Karpas-422 (cell line): ENCODE measurements at regions not wholly inside any gene's neighbourhood (a gene's known extent, or its start where the extent isn't known, plus 50 kb on each side); places are given as distances from the start of the nearest gene placed in this dataset.
"Not testable (repeated sequence)": the region's sequence is repeated elsewhere in the genome, so short reads cannot be mapped to it uniquely, and the experiment has no call there.

Experiments used
- DNase-seq: peaks from one replicate; pipeline ENCODE4 v3.0.0-alpha.2; 2015
- H2AFZ ChIP-seq: fragments of 200-600 bp; sonication (generic); 2 replicates; pipeline ENCODE4 v1.6.1; 2014; ENCODE audit warnings: antibody characterized with exemption, low read length, mixed read lengths
- H3K27ac ChIP-seq: fragments of 200-600 bp; sonication (generic); 2 replicates; pipeline ENCODE4 v1.5.1; 2014; ENCODE audit warnings: mild to moderate bottlenecking, low read length, moderate library complexity
- H3K27me3 ChIP-seq: fragments of 200-600 bp; sonication (generic); 2 replicates; pipeline ENCODE4 v1.6.1; 2014; ENCODE audit warnings: low read length, mixed read lengths
- H3K36me3 ChIP-seq: fragments of 200-600 bp; sonication (generic); 2 replicates; pipeline ENCODE4 v1.6.1; 2014; ENCODE audit warnings: low read length, mixed read lengths; ENCODE audit not compliant: insufficient read depth
- H3K4me1 ChIP-seq: fragments of 200-600 bp; sonication (generic); 2 replicates; pipeline ENCODE4 v1.6.1; 2014; ENCODE audit warnings: mild to moderate bottlenecking, low read length, mixed read lengths
- H3K4me2 ChIP-seq: fragments of 200-600 bp; sonication (generic); 2 replicates; pipeline ENCODE4 v1.6.1; 2014; ENCODE audit warnings: low read length, low read depth, mild to moderate bottlenecking; ENCODE audit not compliant: poor library complexity, severe bottlenecking
- H3K4me3 ChIP-seq: fragments of 200-600 bp; sonication (generic); 2 replicates; pipeline ENCODE4 v1.5.1; 2014; ENCODE audit warnings: mild to moderate bottlenecking, antibody characterized with exemption, low read length, mixed read lengths
- H3K79me2 ChIP-seq: fragments of 200-600 bp; sonication (generic); 2 replicates; pipeline ENCODE4 v1.6.1; 2014; ENCODE audit warnings: mild to moderate bottlenecking, low read length, mixed read lengths
- H3K9ac ChIP-seq: fragments of 200-600 bp; sonication (generic); 2 replicates; pipeline ENCODE4 v1.6.0; 2014; ENCODE audit warnings: low read length
- H3K9me2 ChIP-seq: fragments of 200-600 bp; sonication (generic), shearing (Covaris generic); replicated peaks from 2 replicates; pipeline ENCODE4 v1.6.0; 2014; ENCODE audit warnings: mild to moderate bottlenecking, low read length, moderate library complexity; ENCODE audit not compliant: insufficient read depth
- H3K9me3 ChIP-seq: fragments of 300-700, 200-600 bp; sonication (generic); 2 replicates; pipeline ENCODE4 v1.6.1; 2014; ENCODE audit warnings: low read length, mixed read lengths
- H4K20me1 ChIP-seq: fragments of 200-600 bp; sonication (generic); 2 replicates; pipeline ENCODE4 v1.6.1; 2014; ENCODE audit warnings: mild to moderate bottlenecking, antibody characterized with exemption, low read length, low read depth; ENCODE audit not compliant: insufficient read depth

- H3K27me3 ChIP-seq, H3K9me2 ChIP-seq, H3K27ac ChIP-seq, H3K4me2 ChIP-seq, H3K4me1 ChIP-seq, H3K9ac ChIP-seq, H3K36me3 ChIP-seq, H3K4me3 ChIP-seq, H3K79me2 ChIP-seq, H2AFZ ChIP-seq, H4K20me1 ChIP-seq, DNase-seq, H3K9me3 ChIP-seq: not testable (repeated sequence)
Measured at GRCh38 chr10:4394455-4394854, 431.6 kb upstream of the AKR1E2 start.

- no peak overlapping the region for H3K27ac ChIP-seq
- no peak for DNase-seq
Measured at GRCh38 chr10:4391683-4392082, 434.3 kb upstream of the AKR1E2 start.

GRCh38 chr10:4390219-4390618 is 435.8 kb upstream of the AKR1E2 start:
- Histone ChIP-seq H3K9me3 (no peaks in the 10 kb centered on the region), H3K4me1 (no peaks in the 10 kb centered on the region), H3K4me3 (no peak overlapping the region), H3K79me2 (no peaks in the 10 kb centered on the region), H3K27ac (no peak overlapping the region), H3K4me2 (no peak overlapping the region), H3K9ac (no peak overlapping the region), H3K9me2 (no peaks in the 10 kb centered on the region; the same call in none of the 2 replicates), H3K27me3 (no peaks in the 10 kb centered on the region), H3K36me3 (no peaks in the 10 kb centered on the region), H2AFZ (no peak overlapping the region), H4K20me1 (no peaks in the 10 kb centered on the region)
- DNase-seq = no peak

More at GRCh38 chr10:4391683-4392082, 434.3 kb upstream of the AKR1E2 start:
- Histone ChIP-seq H3K4me3 (no peak overlapping the region), H4K20me1 (no peaks in the 10 kb centered on the region), H2AFZ (no peak overlapping the region), H3K9ac (no peak overlapping the region), H3K36me3 (no peaks in the 10 kb centered on the region), H3K79me2 (no peaks in the 10 kb centered on the region), H3K9me2 (peaks cover 3% of the 10 kb centered on the region), H3K4me1 (no peaks in the 10 kb centered on the region), H3K4me2 (no peak overlapping the region), H3K27me3 (no peaks in the 10 kb centered on the region), H3K9me3 (no peaks in the 10 kb centered on the region)

GRCh38 chr10:4385231-4385870 is 440.7 kb upstream of the AKR1E2 start:
- Histone ChIP-seq H3K4me3 (no peak overlapping the region), H3K27me3 (no peaks in the 10 kb centered on the region), H2AFZ (no peak overlapping the region), H3K4me1 (no peaks in the 10 kb centered on the region), H3K27ac (no peak overlapping the region), H3K4me2 (no peak overlapping the region), H3K79me2 (no peaks in the 10 kb centered on the region), H3K9ac (no peak overlapping the region), H3K36me3 (no peaks in the 10 kb centered on the region), H3K9me2 (no peaks in the 10 kb centered on the region; the same call in none of the 2 replicates), H3K9me3 (no peaks in the 10 kb centered on the region), H4K20me1 (no peaks in the 10 kb centered on the region)
- no peak for DNase-seq

- Histone ChIP-seq H3K9me2 (no peaks in the 10 kb centered on the region; the same call in none of the 2 replicates), H3K27ac (no peak overlapping the region), H2AFZ (no peak overlapping the region), H3K79me2 (no peaks in the 10 kb centered on the region), H3K4me3 (no peak overlapping the region), H3K36me3 (no peaks in the 10 kb centered on the region), H3K4me2 (no peak overlapping the region), H3K4me1 (no peaks in the 10 kb centered on the region), H3K27me3 (no peaks in the 10 kb centered on the region), H3K9ac (no peak overlapping the region), H3K9me3 (no peaks in the 10 kb centered on the region), H4K20me1 (no peaks in the 10 kb centered on the region)
- no peak for DNase-seq
Measured at GRCh38 chr10:4384245-4384644, 441.8 kb upstream of the AKR1E2 start.

- Histone ChIP-seq H3K36me3 (no peaks in the 10 kb centered on the region), H3K4me1 (no peaks in the 10 kb centered on the region), H4K20me1 (no peaks in the 10 kb centered on the region), H3K4me3 (no peak overlapping the region), H3K27me3 (no peaks in the 10 kb centered on the region), H3K9me3 (no peaks in the 10 kb centered on the region), H3K4me2 (no peak overlapping the region), H3K79me2 (no peaks in the 10 kb centered on the region), H3K9me2 (no peaks in the 10 kb centered on the region; the same call in none of the 2 replicates), H3K27ac (no peak overlapping the region), H2AFZ (no peak overlapping the region), H3K9ac (no peak overlapping the region)
- no peak for DNase-seq
Measured at GRCh38 chr10:4383651-4384098, 442.3 kb upstream of the AKR1E2 start.

GRCh38 chr10:4382811-4383210 is 443.2 kb upstream of the AKR1E2 start:
- Histone ChIP-seq H2AFZ (no peak overlapping the region), H3K9me2 (no peaks in the 10 kb centered on the region; the same call in 1 of the 2 replicates), H3K4me1 (no peaks in the 10 kb centered on the region), H3K27ac (no peak overlapping the region), H3K4me3 (no peak overlapping the region), H3K9me3 (no peaks in the 10 kb centered on the region), H3K27me3 (no peaks in the 10 kb centered on the region), H3K4me2 (no peak overlapping the region), H3K9ac (no peak overlapping the region), H3K79me2 (no peaks in the 10 kb centered on the region), H3K36me3 (no peaks in the 10 kb centered on the region), H4K20me1 (no peaks in the 10 kb centered on the region)
- no peak for DNase-seq

- Histone ChIP-seq H3K27me3 (no peaks in the 10 kb centered on the region), H3K27ac (no peak overlapping the region), H3K9me2 (no peaks in the 10 kb centered on the region), H3K9ac (no peak overlapping the region), H3K4me2 (no peak overlapping the region), H3K36me3 (no peaks in the 10 kb centered on the region), H3K4me1 (no peaks in the 10 kb centered on the region), H3K79me2 (no peaks in the 10 kb centered on the region), H3K4me3 (no peak overlapping the region), H2AFZ (no peak overlapping the region), H3K9me3 (no peaks in the 10 kb centered on the region), H4K20me1 (no peaks in the 10 kb centered on the region)
- no peak for DNase-seq
Measured at GRCh38 chr10:4373612-4374011, 452.4 kb upstream of the AKR1E2 start.
